Stimulated activated CD4-positive, alpha-beta T cell treated with anti-CD3 and anti-CD28 coated beads, Interleukin-4, amount 100 ng/mL, for 48 hours (primary cell): ENCODE measurements at regions not wholly inside any gene's neighbourhood (a gene's known extent, or its start where the extent isn't known, plus 50 kb on each side); places are given as distances from the start of the nearest gene placed in this dataset.
A peak's percentile ranks its signal among the peaks of the same experiment; 100 is the strongest.
"Not testable (repeated sequence)": the region's sequence is repeated elsewhere in the genome, so short reads cannot be mapped to it uniquely, and the experiment has no call there.

Source experiments
- DNase-seq, 2 donors: peaks; one replicate each; pipeline ENCODE4 v3.0.0-alpha.2; 2020; ENCODE audit warnings: low read depth in 2 of 2

GRCh38 chr3:72660270-72661114 is 187.8 kb downstream of the SHQ1 start:
- DNase-seq: no peak

GRCh38 chr3:72659596-72659995 is 188.6 kb downstream of the SHQ1 start:
- DNase-seq: no peak

DNA sequence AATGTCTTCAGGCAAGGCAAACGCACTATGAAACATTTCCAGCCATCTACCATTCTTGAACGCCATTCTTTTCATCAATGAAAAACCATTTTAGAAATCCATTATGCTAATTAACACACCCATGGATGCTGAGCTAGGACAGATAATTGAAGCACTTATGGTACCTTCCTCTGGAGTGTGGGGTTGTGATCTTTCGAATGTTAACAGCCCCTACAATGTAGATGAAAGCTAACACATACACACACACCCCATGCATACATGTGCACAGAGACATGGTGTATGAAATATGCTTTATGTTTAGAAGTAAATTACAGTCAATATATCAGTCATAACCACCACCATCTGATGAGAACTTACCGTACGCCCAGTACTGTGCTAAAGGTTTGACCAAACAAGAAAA is 189.1 kb downstream of the SHQ1 start:
- DNase-seq: no peak

GRCh38 chr3:72658466-72659100 is 189.7 kb downstream of the SHQ1 start:
- no peak for DNase-seq

DNA sequence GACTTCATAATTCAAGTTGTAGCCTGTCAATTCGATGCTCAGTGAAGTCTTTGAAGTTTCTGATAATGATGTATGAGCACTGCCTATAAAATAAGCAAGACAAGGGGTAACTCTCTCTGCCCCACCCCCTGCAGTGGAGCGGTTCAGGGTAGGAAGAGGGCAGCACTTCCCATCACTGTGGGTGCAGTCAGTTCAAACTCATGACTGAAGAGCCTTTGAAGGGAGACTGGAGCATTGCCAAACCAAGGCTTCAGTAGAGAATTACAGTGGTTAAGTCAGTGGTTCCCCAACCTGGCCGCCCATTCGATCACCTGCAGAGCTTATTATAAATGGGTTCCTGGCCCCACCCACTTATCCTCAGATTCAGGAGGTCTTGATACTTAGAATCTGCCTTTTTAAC is 190.6 kb downstream of the SHQ1 start:
- DNase-seq: peak in 1 of 2 donors; percentile 22

GRCh38 chr3:72655723-72656122 is 192.5 kb downstream of the SHQ1 start:
- no peak for DNase-seq

GRCh38 chr3:72655131-72655551 is 193.1 kb downstream of the SHQ1 start:
- no peak for DNase-seq

- DNase-seq: no peak
These were observed 195.8 kb downstream of the SHQ1 start for GRCh38 chr3:72652395-72652794.

- DNase-seq: no peak
These were observed 196.7 kb downstream of the SHQ1 start for GRCh38 chr3:72651498-72651897.

- no peak for DNase-seq
These were observed 202.0 kb downstream of the SHQ1 start for GRCh38 chr3:72646263-72646662.

GRCh38 chr3:72643635-72644034 is 204.6 kb downstream of the SHQ1 start:
- DNase-seq: not testable (repeated sequence)

GRCh38 chr3:72641684-72642083 is 206.6 kb downstream of the SHQ1 start:
- DNase-seq: no peak

- no peak for DNase-seq
These were observed 207.2 kb downstream of the SHQ1 start for GRCh38 chr3:72641072-72641471.

DNA sequence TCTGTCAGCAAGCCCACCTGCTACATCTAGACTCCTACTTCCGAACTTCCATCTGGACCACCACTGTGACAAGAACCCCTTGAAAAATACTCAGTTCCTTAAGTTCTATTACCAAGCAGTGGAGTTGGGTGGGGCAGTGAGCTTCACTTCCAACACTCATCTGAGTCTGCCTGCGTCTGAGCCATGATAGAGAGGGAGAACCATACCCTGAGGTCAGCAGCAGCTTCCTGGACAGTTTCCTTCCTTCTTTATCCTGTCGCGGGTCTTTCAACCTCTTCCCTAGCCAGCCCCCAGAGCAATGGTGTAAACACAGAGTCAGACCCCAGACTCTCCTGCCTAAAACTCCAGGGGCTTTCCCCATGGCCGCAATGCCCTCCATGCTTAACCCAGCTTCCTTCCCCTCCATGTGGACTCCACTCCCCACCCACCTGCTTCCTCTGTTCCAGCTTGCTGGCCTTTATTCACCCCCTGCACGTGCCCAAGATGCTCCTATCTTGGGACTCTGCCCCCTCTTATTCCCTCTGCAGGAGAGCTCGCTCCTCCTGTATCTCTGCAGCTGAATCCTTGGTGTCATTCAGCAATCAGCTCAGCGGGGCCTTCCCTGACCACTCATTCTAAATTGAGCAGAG is 211.2 kb downstream of the SHQ1 start:
- no peak for DNase-seq

DNA sequence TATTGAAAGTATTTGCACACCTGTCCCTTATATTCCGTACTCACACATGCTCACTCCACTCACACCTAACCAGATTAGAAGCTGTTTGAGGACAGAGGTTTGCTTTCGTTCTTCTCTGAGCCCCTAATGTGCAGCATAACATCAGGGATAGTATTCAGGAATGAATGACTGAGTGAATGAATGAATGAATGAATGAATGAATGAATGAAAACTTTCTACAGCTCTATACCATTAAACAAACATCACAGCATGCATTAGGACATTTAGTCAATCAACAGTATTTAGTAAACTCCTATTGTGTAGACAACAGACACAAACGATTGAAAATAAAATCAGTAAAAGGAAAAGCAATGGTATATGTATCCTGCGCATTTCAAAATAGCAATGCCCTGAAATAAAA is 212.7 kb downstream of the SHQ1 start:
- no peak for DNase-seq

DNA sequence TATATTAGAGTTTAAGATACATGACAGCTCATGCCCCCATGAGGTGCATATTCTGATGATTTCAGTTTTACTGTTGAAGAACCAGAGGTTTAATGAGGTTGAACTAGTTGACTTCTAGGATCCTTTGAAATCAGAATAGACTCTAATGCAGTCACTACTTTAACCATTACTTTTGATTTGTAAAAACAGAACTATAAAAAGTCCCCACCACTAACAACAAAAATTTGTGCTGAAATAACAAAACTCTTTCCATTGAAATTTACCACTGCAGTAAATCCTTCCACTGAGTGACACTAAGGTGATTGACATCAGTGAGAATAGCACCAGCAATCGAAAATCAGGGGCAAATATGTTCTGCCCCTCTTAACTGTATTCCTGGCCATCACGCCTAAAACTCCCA is 214.1 kb downstream of the SHQ1 start:
- no peak for DNase-seq

GRCh38 chr3:72633534-72633933 is 214.7 kb downstream of the SHQ1 start:
- no peak for DNase-seq

GRCh38 chr3:72633121-72633520 is 215.1 kb downstream of the SHQ1 start:
- DNase-seq: no peak

GRCh38 chr3:72632129-72632528 is 216.1 kb downstream of the SHQ1 start:
- no peak for DNase-seq

DNA sequence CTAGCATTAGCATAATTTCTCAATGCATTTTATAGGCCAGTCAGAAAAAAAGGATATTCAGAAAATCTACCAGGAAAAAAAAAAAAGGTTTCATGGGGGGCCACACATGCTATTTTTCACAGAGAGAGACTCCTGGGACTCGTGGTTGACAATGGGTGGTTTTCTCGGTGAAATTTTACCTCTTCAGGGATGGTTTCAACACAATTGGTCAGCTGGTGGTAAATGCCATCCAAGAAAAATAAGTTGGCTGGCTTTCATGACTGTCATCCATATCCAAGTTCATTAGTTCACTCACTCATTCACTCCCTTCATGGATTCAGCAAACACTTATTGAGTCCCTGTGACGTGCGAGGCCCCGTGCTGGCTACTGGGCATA is 217.3 kb downstream of the SHQ1 start:
- no peak for DNase-seq

DNA sequence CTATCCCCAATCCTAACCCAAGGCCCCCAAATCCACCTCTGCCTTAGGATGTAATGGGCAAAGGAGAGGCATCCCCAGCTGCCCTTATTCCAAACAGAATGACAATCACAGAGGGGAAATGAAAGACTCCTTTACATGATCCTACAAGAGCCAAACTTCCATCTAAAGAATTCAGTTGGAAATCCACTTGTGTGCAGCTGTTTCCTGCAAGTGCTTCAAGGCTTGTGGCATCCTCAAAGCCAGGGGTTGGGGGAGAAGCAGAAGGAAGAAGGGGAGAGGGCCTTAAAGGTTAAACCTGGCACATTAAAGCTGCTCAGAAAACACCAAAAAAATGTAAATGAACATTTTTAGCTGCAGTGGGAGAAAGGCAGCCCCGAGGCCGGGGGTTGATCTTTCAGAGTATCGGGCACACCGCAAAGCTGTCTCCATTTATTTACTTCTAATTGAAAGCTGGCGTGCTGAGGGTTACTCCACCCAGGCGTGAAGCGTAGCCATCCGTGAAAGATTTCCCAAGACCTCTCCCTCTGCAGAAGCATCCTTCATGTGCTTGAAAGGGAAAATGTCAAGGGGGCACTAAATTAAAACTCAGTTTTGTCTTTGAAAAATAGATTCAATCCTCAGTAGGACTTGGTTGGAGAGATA is 217.8 kb downstream of the SHQ1 start:
- no peak for DNase-seq

DNA sequence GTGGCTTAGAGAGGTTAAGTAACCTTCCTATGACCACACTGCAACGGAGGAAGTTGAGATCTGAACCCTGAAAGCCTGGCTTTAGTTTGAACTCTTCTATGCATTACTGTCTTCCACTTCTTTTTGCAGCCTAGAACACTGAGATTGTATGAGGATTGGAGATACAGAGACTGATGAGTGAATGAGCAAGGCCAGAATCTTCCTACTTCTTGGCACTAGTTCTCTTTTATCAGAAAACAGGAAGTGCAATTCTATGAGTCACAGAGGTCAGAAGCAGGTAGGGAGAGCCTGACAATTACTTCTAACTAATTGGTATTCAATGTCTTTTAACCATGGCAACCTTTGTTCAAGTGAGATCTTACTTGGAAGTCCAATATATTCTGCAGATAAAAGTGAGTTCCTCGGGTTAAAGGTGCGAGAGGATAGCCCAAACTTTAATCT is 219.0 kb downstream of the SHQ1 start:
- no peak for DNase-seq
